NCI-H146 (cell line): ENCODE measurements at regions not wholly inside any gene's neighbourhood (a gene's known extent, or its start where the extent isn't known, plus 50 kb on each side); places are given as distances from the start of the nearest gene placed in this dataset.
"Not testable (repeated sequence)": the region's sequence is repeated elsewhere in the genome, so short reads cannot be mapped to it uniquely, and the experiment has no call there.

Experiments
- DNase-seq: peaks from one replicate; lab custom pipeline; 2025; lab: John Stamatoyannopoulos, UW

DNA sequence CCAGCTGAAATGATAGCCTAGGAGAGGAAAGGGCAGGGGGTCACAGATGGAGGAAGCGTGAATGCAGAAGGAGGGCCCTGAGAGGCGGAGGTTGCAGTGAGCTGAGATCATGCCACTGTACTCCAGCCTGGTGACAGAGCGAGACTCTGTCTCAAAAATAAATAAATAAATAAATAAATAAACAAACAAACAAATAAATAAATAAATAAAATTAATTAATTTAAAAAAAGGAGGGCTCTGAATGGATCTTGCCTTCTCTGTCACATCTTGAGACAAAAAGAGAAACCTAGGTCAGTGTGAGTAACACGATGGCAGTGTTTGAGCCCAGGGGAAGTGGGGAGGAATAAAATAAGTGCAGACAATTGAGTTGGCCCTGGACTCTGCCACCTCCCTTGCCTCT is 182.3 kb upstream of the DAAM1 start:
- DNase-seq, result not testable (repeated sequence)

DNA sequence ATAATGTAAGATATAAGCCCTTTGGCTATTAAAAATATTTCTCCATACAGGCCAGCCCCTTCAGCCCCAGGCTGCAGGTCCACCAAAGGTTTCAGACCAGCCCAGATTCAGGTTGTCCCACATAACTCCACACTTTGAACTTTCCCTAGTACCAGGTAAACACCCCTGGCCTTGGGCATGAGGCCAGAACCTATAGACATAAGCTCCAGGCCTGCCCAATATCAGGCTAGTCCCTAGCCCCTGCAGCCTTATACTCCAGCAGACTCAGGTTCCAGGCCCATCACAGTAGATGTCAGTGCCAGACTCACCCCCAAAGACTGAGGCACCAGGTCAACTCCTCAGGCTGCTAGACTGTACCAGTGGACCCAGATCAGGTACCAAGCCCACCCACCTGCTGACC is 178.5 kb upstream of the DAAM1 start:
- no peak for DNase-seq

DNA sequence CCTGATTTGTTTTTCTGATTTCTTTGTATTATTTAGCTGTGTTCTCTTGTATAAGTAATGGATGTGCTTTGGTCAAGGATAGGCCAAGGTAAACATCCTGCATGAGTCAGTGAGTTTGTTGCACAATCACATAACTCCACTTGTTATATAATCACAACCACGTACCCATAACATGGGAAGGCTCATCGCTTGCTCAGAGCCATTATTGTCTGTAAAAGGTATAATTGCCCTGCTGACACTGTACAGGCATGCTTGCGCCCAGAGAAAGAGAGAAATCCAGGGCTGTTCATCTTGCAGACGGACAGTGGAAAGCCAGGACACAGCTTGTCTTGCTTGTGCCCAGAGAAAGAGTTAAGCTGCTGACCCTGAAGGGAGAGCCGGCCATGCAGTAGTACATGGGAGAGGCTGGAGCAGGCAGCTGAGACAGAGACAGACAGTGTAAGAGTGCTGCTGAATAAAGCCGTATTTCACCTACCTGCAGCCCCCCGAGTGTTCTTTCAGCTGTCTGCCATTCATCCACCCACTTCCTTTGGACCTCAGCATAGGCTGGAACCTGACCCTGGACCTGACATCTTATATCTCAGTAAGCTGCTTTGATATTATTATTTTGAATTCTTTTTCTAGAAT is 174.7 kb upstream of the DAAM1 start:
- no peak for DNase-seq

DNA sequence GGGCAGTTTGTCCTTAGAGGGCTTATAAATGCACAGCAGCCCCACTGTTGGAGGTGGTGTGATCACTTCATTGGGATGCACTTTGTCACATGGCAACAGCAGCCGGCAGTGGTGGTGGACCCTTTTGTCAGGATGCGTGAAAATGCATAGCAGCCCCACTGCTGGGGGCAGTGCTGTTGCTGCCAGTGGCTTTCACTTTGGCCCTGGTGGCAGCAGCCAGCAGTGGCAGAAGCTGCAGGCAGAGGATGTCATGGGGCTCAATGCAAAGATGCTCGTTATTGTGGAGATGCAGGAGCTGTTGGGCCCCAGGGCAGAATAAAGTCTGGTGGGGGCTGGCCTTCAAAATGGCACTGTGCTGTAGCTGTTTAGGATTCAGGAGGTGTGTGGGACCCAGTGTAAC is 173.0 kb upstream of the DAAM1 start:
- no peak for DNase-seq

DNA sequence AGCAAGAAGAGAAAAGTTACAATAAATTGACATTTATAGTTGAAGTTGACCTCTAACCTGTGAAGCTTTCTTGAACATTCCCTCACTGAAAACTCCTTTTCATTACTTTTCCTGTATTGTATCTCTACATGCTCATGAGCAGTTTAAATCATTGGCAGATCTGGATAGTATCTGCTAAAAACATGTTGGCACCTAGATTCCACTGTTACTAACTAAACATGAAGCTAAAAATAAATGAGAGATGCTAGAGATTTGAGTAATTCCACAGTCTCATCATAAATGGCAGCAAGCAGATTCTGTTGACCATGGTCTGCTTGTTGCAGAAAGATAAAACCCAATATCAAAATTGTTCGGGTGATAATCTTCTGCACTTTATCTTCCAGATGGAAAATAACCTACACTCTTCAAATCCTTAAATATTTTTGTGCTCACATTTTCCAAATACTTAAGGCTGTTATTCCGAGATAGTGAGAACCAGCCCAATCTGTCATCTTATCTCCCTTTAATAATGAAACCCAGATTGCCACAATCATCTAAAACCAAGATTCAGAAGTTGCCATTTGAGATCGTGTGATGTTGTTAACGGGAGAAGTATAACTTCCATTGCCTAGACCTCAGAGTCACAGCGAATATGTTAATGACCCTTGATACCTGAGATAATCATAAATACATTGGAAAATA is 171.0 kb upstream of the DAAM1 start:
- no peak for DNase-seq

DNA sequence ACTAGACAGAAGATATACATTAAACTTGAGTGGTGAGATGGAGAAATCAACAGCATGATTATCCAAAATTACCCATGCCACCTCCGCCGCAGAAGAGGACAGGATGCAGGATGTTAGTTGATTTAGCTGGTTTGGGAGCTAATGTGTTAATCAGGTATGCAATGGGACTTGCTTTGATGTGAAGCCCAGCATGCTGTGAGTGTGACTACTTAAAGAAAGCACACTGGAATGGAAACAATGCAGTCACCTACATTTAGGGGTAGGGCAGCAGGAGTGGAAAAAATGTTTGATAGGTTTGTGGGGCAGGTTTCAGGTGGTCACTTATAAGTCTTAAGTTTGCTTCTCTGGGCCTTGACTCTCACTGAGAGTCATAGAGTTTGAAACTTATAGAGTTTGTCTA is 170.0 kb upstream of the DAAM1 start:
- DNase-seq, result no peak

DNA sequence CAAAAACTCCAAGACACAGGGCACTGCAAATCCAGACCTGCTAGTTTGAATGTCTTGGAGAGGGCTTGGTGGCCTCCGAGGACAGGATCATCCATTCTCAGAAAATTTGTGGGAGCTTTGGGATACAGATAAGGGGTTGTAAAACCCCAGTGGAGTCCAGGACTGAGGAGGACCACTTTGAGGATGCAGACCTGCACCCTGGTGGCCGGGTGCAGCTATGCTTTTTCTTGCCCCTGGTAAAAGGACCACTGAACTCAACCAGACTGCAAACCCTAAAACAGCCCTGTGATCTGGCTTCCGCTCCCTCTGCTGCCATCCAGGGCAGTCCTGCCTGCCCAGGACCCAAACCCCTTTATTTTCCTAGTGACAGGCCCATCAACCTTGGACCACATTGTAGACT is 169.5 kb upstream of the DAAM1 start:
- DNase-seq, result no peak

DNA sequence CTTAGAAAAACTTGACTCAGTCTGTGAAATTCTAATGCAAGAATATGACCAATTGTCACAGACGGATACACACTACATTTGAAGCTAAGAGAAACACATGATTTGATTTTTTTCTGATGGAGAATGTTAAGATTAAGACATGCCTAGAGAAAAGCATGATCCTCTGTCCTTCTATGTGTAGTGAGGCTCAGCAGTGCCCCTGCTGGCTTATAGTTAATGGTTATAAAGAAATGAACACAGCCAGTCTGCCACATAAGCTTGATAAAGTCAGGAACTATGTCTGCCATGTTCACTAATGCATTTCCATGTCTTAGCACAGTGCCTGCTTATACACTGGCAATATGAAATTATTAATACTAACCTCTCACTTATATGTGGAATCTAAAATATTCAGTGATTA is 168.1 kb upstream of the DAAM1 start:
- DNase-seq, result no peak

DNA sequence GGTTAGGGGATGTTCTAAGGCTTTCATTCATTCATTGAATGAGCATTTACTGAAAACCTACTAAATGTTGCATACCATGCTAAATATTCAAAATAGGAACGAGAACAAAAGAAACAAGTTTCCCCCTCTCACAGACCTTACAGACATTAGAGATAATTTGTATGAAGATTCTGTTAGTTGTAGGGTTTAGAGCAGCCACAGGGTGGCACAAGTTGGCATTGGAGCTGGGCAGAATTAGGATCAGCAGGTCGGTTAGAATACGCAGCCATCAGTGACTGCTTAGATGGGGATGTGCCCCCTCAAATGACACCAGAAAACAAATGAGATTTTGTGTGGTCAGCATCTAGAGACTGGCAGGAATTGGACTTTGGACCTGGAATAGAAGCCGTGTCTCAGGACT is 166.3 kb upstream of the DAAM1 start:
- DNase-seq, result no peak

DNA sequence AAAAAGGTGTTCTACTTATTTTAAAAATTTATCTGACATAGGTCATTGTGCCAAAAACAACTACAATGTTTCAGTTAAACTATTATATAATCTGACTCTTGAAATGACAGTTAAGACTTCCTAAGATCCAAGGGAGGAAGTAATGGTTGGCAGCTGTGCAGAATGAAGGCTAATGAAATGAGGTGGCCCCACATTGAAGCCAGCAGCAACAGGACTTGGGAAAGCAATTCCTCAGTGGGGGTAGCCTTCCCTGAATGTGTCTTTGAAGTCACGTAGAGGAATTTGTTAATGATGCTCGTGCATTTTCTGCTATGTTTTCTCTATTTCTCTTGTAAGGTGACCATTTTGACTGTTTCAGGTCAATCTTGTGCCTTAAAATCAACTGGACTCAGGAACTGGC is 162.4 kb upstream of the DAAM1 start:
- DNase-seq, result no peak

DNA sequence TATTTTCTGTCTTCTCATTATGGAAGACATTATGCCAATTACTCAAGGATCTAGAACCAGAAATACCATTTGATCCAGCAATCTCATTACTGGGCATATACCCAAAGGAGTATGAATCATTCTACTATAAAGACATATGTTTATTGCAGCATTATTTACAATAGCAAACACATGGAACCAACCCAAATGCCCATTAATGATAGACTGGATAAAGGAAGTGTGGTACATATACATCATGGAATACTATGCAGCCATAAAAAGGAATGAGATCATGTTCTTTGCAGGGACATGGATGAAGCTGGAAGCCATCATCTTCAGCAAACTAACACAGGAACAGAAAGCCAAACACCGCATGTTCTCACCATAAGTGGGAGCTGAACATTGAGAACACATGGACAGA is 161.8 kb upstream of the DAAM1 start:
- not testable (repeated sequence) for DNase-seq

DNA sequence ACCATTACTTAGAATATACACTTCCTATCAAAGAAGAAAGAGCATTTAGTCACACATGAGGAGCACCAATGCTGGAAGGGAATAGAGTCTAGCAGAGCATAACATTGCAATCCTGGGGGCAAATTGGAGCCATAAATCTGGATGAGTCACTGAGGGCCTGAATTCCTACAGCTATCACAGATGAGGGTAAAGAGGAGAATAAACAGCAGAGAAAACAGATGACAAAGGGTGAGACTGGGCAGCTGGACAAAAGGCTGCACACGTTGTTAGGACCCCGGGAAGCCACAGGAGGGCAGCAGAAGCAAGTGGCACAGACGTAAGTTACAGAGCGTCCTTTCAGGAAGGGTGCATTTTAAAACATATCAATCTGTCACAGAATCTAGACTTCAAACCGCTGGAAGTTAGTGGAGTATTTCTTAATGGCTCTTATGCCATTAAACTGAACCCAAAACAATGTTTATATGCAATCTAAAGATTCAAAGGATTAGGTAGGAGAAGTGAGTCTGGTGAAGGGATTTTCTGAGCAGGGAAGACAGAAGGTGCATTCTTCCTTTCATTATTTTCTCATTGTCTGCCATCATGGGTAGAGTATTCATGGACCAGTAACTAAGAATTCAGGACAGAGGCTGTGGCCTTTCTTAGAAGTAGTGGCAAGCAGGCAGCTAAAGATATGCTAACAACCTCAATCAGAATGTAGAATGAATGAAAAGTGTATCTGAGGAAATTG is 159.8 kb upstream of the DAAM1 start:
- peak; percentile 65 for DNase-seq

DNA sequence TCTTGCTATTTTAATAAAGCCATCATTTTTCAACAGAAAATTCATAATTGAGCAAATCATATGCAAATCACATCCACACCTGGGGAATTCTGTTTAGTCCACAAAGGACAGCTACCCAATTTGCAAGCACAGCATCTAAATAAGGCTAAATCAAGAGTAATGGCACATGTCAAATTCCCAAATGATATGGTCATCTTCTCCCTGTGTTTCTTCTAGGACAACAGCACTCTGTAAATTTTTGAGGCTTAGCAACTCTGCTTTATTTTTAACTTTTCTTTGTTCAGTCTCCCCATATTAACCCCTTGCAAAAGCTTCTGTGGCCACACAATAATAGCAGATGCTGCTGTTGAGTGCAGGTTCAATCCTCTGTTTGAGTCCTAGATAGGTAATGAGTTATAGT is 155.6 kb upstream of the DAAM1 start:
- no peak for DNase-seq

DNA sequence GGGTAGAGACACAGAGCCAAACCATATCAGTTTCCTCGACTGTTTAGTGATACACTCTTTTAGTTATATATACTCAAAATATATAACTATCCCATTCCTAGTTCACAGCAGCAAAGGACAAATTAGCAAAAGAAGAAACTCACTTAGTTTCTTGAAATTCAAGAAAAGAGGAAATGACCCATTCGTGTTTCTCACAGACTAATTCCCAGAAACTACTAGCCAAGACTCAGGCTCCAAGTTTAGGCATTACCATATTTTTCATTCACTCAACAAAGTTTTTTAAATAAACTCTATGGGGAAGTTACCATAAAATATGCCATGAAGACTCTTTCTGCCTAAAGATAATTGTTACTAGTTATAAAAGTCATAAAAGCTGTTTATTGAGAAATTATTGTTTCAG is 152.3 kb upstream of the DAAM1 start:
- no peak for DNase-seq

DNA sequence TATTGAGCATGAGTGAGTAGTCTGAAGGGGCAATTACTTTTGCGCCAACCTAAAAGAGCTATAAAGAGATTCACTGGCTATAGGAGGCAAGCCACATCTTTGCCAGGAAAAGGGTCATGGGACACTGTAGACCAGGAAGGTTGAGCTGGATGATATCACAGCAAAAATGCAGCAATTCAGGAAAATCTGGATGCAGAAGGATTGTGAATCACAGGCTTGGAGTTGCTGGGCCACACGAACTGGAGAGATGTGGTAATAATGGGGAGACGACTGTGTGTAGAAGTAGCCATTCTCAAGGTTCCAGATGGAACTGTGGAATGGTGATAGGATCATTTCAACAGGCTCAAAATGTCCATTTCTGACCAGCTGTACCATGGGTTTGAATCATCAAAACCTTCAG is 151.4 kb upstream of the DAAM1 start:
- no peak for DNase-seq

DNA sequence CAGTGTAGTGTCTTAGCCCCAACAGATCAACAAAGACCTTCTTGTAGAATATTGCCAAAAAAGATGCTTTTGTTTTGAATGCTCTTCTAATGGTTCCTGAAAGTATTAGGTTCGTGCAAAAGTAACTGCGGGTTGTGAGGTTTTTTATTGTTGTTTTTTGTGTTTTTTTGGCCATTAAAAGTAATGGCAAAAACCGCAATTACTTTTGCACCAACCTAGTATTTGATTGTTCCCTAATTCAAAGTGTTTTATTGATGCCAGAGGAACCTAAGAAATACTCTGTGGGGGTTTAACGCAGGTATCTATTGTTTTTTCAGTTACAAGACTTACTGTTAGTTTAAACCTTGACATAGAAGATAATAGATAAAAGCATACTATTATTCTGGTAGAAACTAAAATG is 150.8 kb upstream of the DAAM1 start:
- no peak for DNase-seq

DNA sequence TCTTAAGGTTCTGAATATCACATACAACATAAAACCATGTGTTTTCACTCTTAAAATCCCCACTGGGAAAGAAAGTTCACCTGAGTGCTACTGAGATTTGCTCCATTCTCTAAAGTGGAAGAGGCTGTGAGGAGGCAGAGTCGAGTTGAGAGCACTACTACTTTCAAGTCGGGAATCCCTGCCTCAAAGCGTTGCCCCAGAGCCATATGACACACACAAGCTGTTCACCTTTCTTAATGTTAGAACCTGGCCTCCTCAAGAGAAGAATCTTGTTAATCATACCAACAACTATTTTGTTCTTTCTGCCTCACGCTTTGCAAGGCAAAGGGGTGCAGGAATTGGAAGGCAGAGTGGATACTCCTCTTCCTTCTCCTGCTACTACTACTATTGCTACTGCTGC is 149.7 kb upstream of the DAAM1 start:
- no peak for DNase-seq

DNA sequence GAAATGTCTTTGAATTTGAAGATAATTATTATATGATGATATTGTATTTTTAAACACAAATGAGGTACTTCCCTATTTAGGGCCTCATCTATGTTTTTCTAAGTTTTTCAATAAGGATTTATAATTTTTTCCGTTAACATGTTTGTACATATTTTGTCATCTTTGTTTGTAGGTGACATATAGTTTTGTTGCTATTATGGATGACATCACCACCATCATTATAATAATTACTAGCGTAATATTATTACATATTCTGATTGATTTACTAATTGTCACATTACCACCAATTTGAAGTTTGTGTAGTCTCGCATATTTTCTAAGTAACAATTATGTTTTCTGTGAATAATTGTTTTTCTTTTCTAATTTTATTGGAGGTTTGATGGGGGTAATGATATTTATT is 147.2 kb upstream of the DAAM1 start:
- DNase-seq, result no peak

DNA sequence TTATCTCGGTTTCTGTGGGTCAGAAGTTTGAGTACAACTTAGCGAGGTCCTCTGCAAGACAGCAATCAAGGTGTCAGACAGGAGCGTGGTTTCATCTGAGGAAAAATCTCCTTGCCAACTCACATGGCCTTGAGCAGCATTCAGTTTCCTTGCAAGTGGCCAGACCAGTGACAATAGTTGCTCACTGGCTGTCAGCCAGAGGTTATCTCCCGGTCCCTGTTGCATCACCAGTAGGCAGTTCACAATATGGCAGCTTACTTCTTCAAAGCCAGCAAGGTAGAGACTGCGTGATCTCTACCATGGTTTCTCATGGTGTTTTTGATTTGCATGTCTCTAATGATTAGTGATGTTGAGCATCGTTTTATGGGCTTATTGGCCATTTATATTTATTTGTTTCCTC is 143.8 kb upstream of the DAAM1 start:
- DNase-seq, result no peak

DNA sequence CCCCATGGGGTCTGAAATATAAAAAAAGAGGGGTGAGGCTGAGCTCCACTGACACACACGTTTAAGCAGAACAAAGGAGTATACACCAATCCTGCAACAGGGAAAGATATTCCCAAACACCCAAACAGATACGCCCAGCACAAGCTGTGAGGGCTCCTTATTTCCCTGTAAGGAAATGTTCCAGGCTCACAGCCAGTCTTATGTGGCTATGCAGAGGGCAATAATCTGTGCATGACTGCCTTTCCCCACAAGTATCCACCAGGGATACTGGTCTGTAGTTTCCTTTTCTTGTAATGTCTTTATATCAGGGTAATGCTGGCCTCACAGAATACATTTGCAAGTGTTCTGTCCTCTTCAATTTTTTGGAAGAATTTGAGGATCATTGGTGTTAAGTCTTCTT is 141.7 kb upstream of the DAAM1 start:
- DNase-seq, result no peak

DNA sequence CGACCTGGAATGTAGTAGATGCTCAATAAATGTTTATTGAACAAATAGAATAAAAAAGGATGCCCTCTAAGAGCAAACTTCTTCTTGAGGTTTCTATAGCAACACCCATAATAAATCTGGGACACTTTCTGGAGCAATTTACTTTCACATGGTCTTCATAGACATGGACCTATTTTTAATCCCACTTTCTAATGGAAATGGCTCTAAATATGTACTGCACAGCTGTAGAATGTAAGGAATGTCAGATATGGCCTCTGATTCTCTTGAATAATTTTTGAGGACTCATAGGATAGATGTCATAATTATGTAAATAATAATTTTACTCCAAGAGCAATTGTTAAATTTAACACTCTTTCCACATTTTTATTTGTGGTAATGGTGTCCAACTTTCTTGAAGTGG is 133.5 kb upstream of the DAAM1 start:
- no peak for DNase-seq

DNA sequence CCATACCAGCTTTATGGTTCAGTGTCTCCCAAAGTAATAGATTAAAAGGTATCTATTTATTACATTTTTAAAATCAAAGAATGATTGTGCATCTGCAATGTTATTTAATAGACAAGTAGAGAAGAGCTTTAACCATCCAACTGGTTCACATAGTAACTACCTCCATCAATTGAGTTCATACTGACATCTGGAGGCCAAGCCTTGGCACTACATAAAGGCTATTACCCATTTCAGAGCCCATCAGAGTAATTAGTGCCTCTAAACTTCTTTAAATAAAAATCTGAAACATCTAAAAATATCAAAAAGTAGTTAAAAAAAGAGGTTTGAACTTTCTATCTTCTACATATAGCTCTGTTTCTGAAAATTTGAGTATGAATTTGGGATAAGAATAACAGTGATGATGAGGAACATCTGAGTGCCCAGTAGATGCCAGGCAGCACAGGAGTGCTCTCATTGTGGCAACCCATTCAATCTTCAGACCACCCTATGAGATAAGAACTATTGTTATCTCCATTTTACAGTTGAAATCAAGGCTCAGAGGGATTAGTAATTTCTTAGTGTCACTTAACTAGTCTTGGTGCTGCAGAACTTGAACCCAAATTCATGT is 132.9 kb upstream of the DAAM1 start:
- DNase-seq, result peak; percentile 32

DNA sequence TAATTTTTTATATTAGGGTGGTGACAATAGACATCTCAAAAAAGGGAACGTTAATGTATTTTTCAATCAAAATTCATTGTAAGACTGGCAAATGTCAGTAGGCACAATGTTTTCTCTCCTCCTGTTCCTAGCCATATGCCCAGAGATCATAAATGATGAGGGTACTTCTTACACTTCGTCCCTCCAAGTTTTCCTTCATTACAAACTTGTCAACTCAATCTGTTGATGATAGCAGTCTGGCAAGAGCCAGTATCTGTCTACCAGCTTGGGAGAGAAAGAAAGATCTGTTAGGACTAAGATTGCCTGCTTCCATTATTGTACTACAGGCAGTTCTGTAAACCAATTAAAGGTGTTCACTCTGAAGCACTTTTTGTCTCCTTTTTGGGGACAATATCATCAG is 130.9 kb upstream of the DAAM1 start:
- DNase-seq, result no peak
